GM23338 (cell line): ENCODE measurements at regions not wholly inside any gene's neighbourhood (a gene's known extent, or its start where the extent isn't known, plus 50 kb on each side); places are given as distances from the start of the nearest gene placed in this dataset.

Experiments used
- ATAC-seq: fragments of 200-7000 bp; cut with Tn5 transposase; 3 replicates; pipeline ENCODE4 v1.9.1; 2020
- DNase-seq: peaks from one replicate; pipeline ENCODE4 v3.0.0-alpha.2; 2015; ENCODE audit warnings: low spot score
- H2AFZ ChIP-seq: fragments of 200-600 bp; sonication (generic); 2 replicates; pipeline ENCODE4 v1.8.0; 2016; ENCODE audit warnings: antibody characterized with exemption, mild to moderate bottlenecking, moderate library complexity
- H3F3A ChIP-seq: fragments of 200-600 bp; sonication (generic); replicated peaks from 2 replicates; pipeline ENCODE4 v1.8.0; 2017; ENCODE audit warnings: antibody characterized with exemption, mixed run types, low read depth
- H3K27ac ChIP-seq: fragments of 200-600 bp; sonication (generic); 2 replicates; pipeline ENCODE4 v1.6.1; 2016; ENCODE audit warnings: low read depth
- H3K27me3 ChIP-seq: fragments of 200-600 bp; sonication (generic); 2 replicates; pipeline ENCODE4 v1.8.0; 2016; ENCODE audit warnings: mild to moderate bottlenecking, mixed run types, moderate library complexity; ENCODE audit not compliant: insufficient read depth
- H3K36me3 ChIP-seq: fragments of 200-600 bp; sonication (generic); 2 replicates; pipeline ENCODE4 v1.8.0; 2016; ENCODE audit warnings: mild to moderate bottlenecking; ENCODE audit not compliant: insufficient read depth
- H3K4me1 ChIP-seq: fragments of 200-600 bp; sonication (generic); 2 replicates; pipeline ENCODE4 v1.8.0; 2016; ENCODE audit warnings: mild to moderate bottlenecking, moderate library complexity; ENCODE audit not compliant: insufficient read depth
- H3K4me2 ChIP-seq: fragments of 200-600 bp; sonication (generic); 2 replicates; pipeline ENCODE4 v1.7.1; 2017; ENCODE audit warnings: mixed run types
- H3K4me3 ChIP-seq: fragments of 200-600 bp; sonication (generic); 2 replicates; pipeline ENCODE4 v1.6.1; 2016; ENCODE audit warnings: mixed run types
- H3K79me2 ChIP-seq: fragments of 200-600 bp; sonication (generic); replicated peaks from 2 replicates; pipeline ENCODE4 v1.8.0; 2017; ENCODE audit warnings: mild to moderate bottlenecking; ENCODE audit not compliant: insufficient read depth
- H3K9me2 ChIP-seq: fragments of 200-600 bp; sonication (generic); 2 replicates; pipeline ENCODE4 v1.8.0; 2017; ENCODE audit not compliant: insufficient read depth
- H4K20me1 ChIP-seq: fragments of 200-600 bp; sonication (generic); replicated peaks from 2 replicates; pipeline ENCODE4 v1.8.0; 2017; ENCODE audit warnings: mild to moderate bottlenecking; ENCODE audit not compliant: insufficient read depth
- H3K27ac Mint-ChIP-seq: 2 replicates; pipeline ENCODE4 v1.8.0; 2020; ENCODE audit warnings: inconsistent platforms, mild to moderate bottlenecking, moderate library complexity, mixed read lengths
- H3K27me3 Mint-ChIP-seq: 3 replicates; pipeline ENCODE4 v1.8.0; 2022; ENCODE audit warnings: low read depth, mild to moderate bottlenecking, moderate library complexity, mixed read lengths, inconsistent platforms; ENCODE audit not compliant: insufficient read depth, poor library complexity
- H3K36me3 Mint-ChIP-seq: 3 replicates; pipeline ENCODE4 v1.8.0; 2021; ENCODE audit warnings: low read depth, mild to moderate bottlenecking, inconsistent platforms, moderate library complexity, mixed read lengths
- H3K4me1 Mint-ChIP-seq: 3 replicates; pipeline ENCODE4 v1.8.0; 2020; ENCODE audit warnings: mild to moderate bottlenecking, inconsistent platforms, mixed read lengths
- H3K4me3 Mint-ChIP-seq: 3 replicates; pipeline ENCODE4 v1.8.0; 2021; ENCODE audit warnings: moderate library complexity, mild to moderate bottlenecking, inconsistent platforms, mixed read lengths
- H3K9me3 Mint-ChIP-seq: 3 replicates; pipeline ENCODE4 v1.8.0; 2020; ENCODE audit warnings: moderate library complexity, mild to moderate bottlenecking, inconsistent platforms, mixed read lengths
- EZH2 ChIP-seq: fragments of 200-600 bp; sonication (generic); IDR thresholded peaks from one replicate; pipeline ENCODE4 v1.8.0; 2017; ENCODE audit warnings: antibody characterized with exemption, mild to moderate bottlenecking, low read depth; ENCODE audit not compliant: unreplicated experiment
- JUNB ChIP-seq: IDR thresholded peaks from one replicate; pipeline ENCODE4 v1.6.1; 2016; ENCODE audit warnings: antibody characterized with exemption; ENCODE audit not compliant: unreplicated experiment
- NANOG ChIP-seq: IDR thresholded peaks from 2 replicates; pipeline ENCODE4 v1.6.1; 2016; ENCODE audit warnings: antibody characterized with exemption, borderline replicate concordance
- STAT1 ChIP-seq: IDR thresholded peaks from one replicate; pipeline ENCODE4 v1.6.1; 2016; ENCODE audit warnings: antibody characterized with exemption; ENCODE audit not compliant: unreplicated experiment
- ZNF114 ChIP-seq: fragments of 250-450 bp; sonication (Bioruptor Pico); IDR thresholded peaks from 2 replicates; pipeline ENCODE4 v1.5.0; 2020; ENCODE audit warnings: mild to moderate bottlenecking, moderate library complexity
- TF ChIP-seq, protein P1 (sequence below): fragments of 250-450 bp; sonication (Bioruptor Pico); IDR thresholded peaks from 2 replicates; pipeline ENCODE4 v1.5.0; 2020; ENCODE audit warnings: mild to moderate bottlenecking, moderate library complexity
- TF ChIP-seq, protein P2 (sequence below): IDR thresholded peaks from 2 replicates; pipeline ENCODE4 v1.6.1; 2016; ENCODE audit warnings: antibody characterized with exemption
- TF ChIP-seq, protein P3 (sequence below): IDR thresholded peaks from one replicate; pipeline ENCODE4 v1.6.1; 2018; ENCODE audit warnings: antibody characterized with exemption; ENCODE audit not compliant: unreplicated experiment

DNA sequence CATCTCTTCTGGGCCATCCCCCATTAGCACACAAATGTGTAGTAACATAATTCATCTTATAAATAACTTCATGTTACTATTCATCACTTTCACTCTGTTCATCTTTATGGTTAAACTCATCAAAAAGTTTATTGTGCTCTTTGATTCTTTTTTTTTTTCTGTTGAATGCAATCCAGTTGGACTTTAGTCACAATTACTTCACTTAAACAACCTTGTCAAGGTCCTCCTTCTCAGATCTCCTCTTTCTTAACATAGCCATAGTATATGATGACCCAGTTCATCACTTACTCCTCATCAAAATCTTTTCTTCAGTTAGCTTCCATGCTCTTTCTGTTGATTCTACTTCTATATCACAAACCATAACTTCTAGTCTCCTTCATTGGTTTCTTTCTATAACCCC lies 80.2 kb upstream of the ZC3H15 start (continued):
- TF ChIP-seq, protein P1, sequence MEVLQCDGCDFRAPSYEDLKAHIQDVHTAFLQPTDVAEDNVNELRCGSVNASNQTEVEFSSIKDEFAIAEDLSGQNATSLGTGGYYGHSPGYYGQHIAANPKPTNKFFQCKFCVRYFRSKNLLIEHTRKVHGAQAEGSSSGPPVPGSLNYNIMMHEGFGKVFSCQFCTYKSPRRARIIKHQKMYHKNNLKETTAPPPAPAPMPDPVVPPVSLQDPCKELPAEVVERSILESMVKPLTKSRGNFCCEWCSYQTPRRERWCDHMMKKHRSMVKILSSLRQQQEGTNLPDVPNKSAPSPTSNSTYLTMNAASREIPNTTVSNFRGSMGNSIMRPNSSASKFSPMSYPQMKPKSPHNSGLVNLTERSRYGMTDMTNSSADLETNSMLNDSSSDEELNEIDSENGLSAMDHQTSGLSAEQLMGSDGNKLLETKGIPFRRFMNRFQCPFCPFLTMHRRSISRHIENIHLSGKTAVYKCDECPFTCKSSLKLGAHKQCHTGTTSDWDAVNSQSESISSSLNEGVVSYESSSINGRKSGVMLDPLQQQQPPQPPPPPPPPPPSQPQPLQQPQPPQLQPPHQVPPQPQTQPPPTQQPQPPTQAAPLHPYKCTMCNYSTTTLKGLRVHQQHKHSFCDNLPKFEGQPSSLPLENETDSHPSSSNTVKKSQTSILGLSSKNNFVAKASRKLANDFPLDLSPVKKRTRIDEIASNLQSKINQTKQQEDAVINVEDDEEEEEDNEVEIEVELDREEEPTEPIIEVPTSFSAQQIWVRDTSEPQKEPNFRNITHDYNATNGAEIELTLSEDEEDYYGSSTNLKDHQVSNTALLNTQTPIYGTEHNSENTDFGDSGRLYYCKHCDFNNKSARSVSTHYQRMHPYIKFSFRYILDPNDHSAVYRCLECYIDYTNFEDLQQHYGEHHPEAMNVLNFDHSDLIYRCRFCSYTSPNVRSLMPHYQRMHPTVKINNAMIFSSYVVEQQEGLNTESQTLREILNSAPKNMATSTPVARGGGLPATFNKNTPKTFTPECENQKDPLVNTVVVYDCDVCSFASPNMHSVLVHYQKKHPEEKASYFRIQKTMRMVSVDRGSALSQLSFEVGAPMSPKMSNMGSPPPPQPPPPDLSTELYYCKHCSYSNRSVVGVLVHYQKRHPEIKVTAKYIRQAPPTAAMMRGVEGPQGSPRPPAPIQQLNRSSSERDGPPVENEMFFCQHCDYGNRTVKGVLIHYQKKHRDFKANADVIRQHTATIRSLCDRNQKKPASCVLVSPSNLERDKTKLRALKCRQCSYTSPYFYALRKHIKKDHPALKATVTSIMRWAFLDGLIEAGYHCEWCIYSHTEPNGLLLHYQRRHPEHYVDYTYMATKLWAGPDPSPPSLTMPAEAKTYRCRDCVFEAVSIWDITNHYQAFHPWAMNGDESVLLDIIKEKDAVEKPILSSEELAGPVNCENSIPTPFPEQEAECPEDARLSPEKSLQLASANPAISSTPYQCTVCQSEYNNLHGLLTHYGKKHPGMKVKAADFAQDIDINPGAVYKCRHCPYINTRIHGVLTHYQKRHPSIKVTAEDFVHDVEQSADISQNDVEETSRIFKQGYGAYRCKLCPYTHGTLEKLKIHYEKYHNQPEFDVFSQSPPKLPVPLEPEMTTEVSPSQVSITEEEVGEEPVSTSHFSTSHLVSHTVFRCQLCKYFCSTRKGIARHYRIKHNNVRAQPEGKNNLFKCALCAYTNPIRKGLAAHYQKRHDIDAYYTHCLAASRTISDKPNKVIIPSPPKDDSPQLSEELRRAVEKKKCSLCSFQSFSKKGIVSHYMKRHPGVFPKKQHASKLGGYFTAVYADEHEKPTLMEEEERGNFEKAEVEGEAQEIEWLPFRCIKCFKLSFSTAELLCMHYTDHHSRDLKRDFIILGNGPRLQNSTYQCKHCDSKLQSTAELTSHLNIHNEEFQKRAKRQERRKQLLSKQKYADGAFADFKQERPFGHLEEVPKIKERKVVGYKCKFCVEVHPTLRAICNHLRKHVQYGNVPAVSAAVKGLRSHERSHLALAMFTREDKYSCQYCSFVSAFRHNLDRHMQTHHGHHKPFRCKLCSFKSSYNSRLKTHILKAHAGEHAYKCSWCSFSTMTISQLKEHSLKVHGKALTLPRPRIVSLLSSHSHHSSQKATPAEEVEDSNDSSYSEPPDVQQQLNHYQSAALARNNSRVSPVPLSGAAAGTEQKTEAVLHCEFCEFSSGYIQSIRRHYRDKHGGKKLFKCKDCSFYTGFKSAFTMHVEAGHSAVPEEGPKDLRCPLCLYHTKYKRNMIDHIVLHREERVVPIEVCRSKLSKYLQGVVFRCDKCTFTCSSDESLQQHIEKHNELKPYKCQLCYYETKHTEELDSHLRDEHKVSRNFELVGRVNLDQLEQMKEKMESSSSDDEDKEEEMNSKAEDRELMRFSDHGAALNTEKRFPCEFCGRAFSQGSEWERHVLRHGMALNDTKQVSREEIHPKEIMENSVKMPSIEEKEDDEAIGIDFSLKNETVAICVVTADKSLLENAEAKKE (CRISPR knock-in tag): no peak
- TF ChIP-seq, protein P2, sequence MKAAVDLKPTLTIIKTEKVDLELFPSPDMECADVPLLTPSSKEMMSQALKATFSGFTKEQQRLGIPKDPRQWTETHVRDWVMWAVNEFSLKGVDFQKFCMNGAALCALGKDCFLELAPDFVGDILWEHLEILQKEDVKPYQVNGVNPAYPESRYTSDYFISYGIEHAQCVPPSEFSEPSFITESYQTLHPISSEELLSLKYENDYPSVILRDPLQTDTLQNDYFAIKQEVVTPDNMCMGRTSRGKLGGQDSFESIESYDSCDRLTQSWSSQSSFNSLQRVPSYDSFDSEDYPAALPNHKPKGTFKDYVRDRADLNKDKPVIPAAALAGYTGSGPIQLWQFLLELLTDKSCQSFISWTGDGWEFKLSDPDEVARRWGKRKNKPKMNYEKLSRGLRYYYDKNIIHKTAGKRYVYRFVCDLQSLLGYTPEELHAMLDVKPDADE: no peak
- no peak for TF ChIP-seq JUNB

DNA sequence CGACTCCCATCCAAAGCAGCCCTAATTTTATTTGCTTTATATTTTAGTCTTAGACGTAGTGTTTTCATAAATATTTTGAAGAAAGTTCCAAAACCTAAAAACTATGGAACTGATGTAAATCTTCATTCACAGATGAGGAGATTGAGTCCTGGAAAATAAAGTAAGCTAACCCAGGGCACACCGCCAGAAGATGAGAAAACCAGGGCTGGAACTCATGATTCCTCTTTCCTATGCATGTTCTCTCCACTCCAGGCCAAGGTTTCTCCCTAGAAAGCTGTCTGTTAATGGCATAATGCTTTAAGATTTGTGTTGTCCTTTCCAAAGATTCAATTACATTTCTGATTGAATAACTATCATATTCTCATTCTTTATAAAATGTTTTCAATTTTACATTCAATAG lies 78.4 kb upstream of the ZC3H15 start:
- no peaks in the 10 kb centered on the region; the same call in 2 of the 3 replicates for H3K36me3 Mint-ChIP-seq
- Histone ChIP-seq H2AFZ (no peak overlapping the region), H3K4me3 (no peak overlapping the region), H3K79me2 (no peaks in the 10 kb centered on the region), H3K4me2 (no peak overlapping the region), H3F3A (no peaks in the 10 kb centered on the region), H3K27me3 (no peaks in the 10 kb centered on the region), H3K9me2 (no peaks in the 10 kb centered on the region; the same call in 1 of the 2 replicates), H3K27ac (no peak overlapping the region), H3K36me3 (no peaks in the 10 kb centered on the region), H3K4me1 (no peaks in the 10 kb centered on the region), H4K20me1 (no peaks in the 10 kb centered on the region)
- peaks cover under 1% of the 10 kb centered on the region; the same call in 1 of the 3 replicates for H3K9me3 Mint-ChIP-seq
- DNase-seq (no peak), ATAC-seq (no peak)
- no peak overlapping the region for H3K4me3 Mint-ChIP-seq
- H3K27me3 Mint-ChIP-seq: no peaks in the 10 kb centered on the region
- no peak overlapping the region for H3K27ac Mint-ChIP-seq
- H3K4me1 Mint-ChIP-seq: no peaks in the 10 kb centered on the region
- no peak for TF ChIP-seq ZNF114 (CRISPR knock-in tag)
- no peak for TF ChIP-seq EZH2
- no peak for TF ChIP-seq STAT1
- TF ChIP-seq, protein P3, sequence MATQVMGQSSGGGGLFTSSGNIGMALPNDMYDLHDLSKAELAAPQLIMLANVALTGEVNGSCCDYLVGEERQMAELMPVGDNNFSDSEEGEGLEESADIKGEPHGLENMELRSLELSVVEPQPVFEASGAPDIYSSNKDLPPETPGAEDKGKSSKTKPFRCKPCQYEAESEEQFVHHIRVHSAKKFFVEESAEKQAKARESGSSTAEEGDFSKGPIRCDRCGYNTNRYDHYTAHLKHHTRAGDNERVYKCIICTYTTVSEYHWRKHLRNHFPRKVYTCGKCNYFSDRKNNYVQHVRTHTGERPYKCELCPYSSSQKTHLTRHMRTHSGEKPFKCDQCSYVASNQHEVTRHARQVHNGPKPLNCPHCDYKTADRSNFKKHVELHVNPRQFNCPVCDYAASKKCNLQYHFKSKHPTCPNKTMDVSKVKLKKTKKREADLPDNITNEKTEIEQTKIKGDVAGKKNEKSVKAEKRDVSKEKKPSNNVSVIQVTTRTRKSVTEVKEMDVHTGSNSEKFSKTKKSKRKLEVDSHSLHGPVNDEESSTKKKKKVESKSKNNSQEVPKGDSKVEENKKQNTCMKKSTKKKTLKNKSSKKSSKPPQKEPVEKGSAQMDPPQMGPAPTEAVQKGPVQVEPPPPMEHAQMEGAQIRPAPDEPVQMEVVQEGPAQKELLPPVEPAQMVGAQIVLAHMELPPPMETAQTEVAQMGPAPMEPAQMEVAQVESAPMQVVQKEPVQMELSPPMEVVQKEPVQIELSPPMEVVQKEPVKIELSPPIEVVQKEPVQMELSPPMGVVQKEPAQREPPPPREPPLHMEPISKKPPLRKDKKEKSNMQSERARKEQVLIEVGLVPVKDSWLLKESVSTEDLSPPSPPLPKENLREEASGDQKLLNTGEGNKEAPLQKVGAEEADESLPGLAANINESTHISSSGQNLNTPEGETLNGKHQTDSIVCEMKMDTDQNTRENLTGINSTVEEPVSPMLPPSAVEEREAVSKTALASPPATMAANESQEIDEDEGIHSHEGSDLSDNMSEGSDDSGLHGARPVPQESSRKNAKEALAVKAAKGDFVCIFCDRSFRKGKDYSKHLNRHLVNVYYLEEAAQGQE: no peak
- TF ChIP-seq NANOG: no peak
- no peak for TF ChIP-seq JUNB
